ENCODE measurements at regions not wholly inside any gene's neighbourhood (a gene's known extent, or its start where the extent isn't known, plus 50 kb on each side); places are given as distances from the start of the nearest gene placed in this dataset.

- no TSS peak for BruUV-seq (replicated peaks)
- ATAC-seq (no peak), DNase-seq (ENCODE audit: low read depth, low spot score) (no peak), FAIRE-seq (no peak)
- Histone ChIP-seq H3K36me3 (ENCODE audit: control insufficient read depth in 2 of 2, insufficient read depth in 2 of 2, low read length in 1 of 2) (no peaks in the 10 kb centered on the region), H3K4me2 (ENCODE audit: control insufficient read depth, insufficient read depth) (no peak overlapping the region), H3K4me1 (ENCODE audit: control insufficient read depth, insufficient read depth, low read length) (no peaks in the 10 kb centered on the region), H3K79me2 (ENCODE audit: control insufficient read depth, insufficient read depth, low read length) (no peaks in the 10 kb centered on the region), H2AFZ (ENCODE audit: control insufficient read depth, low read depth, low read length) (no peak overlapping the region), H3K9me3 (replicated peaks; ENCODE audit: control insufficient read depth, insufficient read depth, low read length) (no peaks in the 10 kb centered on the region), H3K9ac (ENCODE audit: control insufficient read depth, insufficient read depth, low read length) (no peak overlapping the region), H3K4me3 (no peak overlapping the region), H3K27ac (ENCODE audit: control insufficient read depth, insufficient read depth) (no peak overlapping the region), H3K27me3 (replicated peaks in 1 of 2; ENCODE audit: control insufficient read depth in 2 of 2, insufficient read depth in 2 of 2, low read length in 1 of 2) (no peaks in the 10 kb centered on the region), H4K20me1 (ENCODE audit: control insufficient read depth, insufficient read depth) (no peaks in the 10 kb centered on the region)
- ChIA-PET CTCF (no interaction called here), POLR2A (no interaction called here), SMC1A (ENCODE audit: uncharacterized antibody, unreplicated experiment) (interaction anchor here (1.2 kb wide), 1 partner anchor 12 kb away, joined by 4 read pairs; no protein-coding TSS in a partner anchor), RAD21 (ENCODE audit: unreplicated experiment) (no interaction called here)
- whole genome bisulfite sequencing (ENCODE audit: insufficient coverage, insufficient replicate concordance, low lambda C conversion rate, missing lambda C conversion rate) = 0% methylated on average over 2 of the region's 2 CpGs
- intact Hi-C loops (cut with micrococcal nuclease; ENCODE audit: unreplicated experiment) = no loop called here
- TF ChIP-seq RAD21 (IDR thresholded peaks at IDR 0.05; ENCODE audit: insufficient read depth, low read depth, low read length) (0 out of 2 replicates have a peak, but pooled peaks have one; percentile 11), TCF12 (IDR thresholded peaks at IDR 0.05; ENCODE audit: low read depth, low read length) (no peak)
- in situ Hi-C loops (cut with MboI) = no loop called here
These were observed 927.5 kb downstream of the DTWD2 start for GRCh38 chr5:118060833-118061232.

DNA sequence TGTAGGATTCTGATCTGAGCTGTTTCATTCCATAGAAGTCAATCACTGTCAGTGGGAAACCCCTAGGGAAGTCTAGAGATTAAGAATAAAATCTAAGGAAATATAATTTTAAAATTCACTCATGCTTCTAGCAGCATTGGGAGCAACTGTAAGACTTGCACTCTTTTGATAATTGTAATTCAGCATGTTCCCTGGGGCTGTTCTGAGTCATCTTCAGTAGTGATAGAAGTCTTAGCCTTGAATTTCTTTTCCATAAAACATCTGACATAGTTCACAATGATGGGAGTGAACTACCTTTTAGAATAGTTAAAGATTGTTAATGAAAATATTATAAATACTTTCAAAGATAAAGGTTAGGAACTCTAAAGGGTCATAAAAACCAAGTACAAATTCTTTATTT is 935.8 kb downstream of the DTWD2 start:
- H3K36me3 ChIP-seq (ENCODE audit: control insufficient read depth in 2 of 2, insufficient read depth in 2 of 2, low read length in 1 of 2) = no peaks in the 10 kb centered on the region
- H3K27ac ChIP-seq (ENCODE audit: control insufficient read depth, insufficient read depth) = no peak overlapping the region
- FAIRE-seq (no peak), ATAC-seq (no peak), DNase-seq (ENCODE audit: low read depth, low spot score) (no peak)
- intact Hi-C loops (cut with micrococcal nuclease; ENCODE audit: unreplicated experiment) (no loop called here), in situ Hi-C loops (cut with MboI) (no loop called here)
- ChIA-PET SMC1A (ENCODE audit: uncharacterized antibody, unreplicated experiment) (no interaction called here), CTCF (no interaction called here), POLR2A (no interaction called here), RAD21 (ENCODE audit: unreplicated experiment) (no interaction called here)
- no peak overlapping the region for H2AFZ ChIP-seq (ENCODE audit: control insufficient read depth, low read depth, low read length)
- H3K9ac ChIP-seq (ENCODE audit: control insufficient read depth, insufficient read depth, low read length) = no peak overlapping the region
- no peaks in the 10 kb centered on the region for H3K4me1 ChIP-seq (ENCODE audit: control insufficient read depth, insufficient read depth, low read length)
- H3K27me3 ChIP-seq (replicated peaks in 1 of 2; ENCODE audit: control insufficient read depth in 2 of 2, insufficient read depth in 2 of 2, low read length in 1 of 2) = no peaks in the 10 kb centered on the region
- no peaks in the 10 kb centered on the region for H3K9me3 ChIP-seq (replicated peaks; ENCODE audit: control insufficient read depth, insufficient read depth, low read length)
- no peak overlapping the region for H3K4me2 ChIP-seq (ENCODE audit: control insufficient read depth, insufficient read depth)
- H3K4me3 ChIP-seq = no peak overlapping the region
- BruUV-seq (replicated peaks) = no TSS peak
- TF ChIP-seq FOS (IDR thresholded peaks at IDR 0.05; ENCODE audit: borderline replicate concordance, extremely low read depth, insufficient read length) (no peak), SMARCA5 (IDR thresholded peaks at IDR 0.05) (no peak), JUND (IDR thresholded peaks at IDR 0.05; ENCODE audit: low read depth, low read length) (no peak), NFXL1 (IDR thresholded peaks at IDR 0.05; ENCODE audit: borderline replicate concordance) (no peak), TBL1XR1 (IDR thresholded peaks at IDR 0.05; ENCODE audit: low read depth, low read length) (no peak), FOXM1 (IDR thresholded peaks at IDR 0.05; ENCODE audit: low read depth, low read length) (no peak), MEF2B (IDR thresholded peaks at IDR 0.05; ENCODE audit: partially characterized antibody, poor library complexity, severe bottlenecking) (no peak)
- TF ChIP-seq, protein P1, sequence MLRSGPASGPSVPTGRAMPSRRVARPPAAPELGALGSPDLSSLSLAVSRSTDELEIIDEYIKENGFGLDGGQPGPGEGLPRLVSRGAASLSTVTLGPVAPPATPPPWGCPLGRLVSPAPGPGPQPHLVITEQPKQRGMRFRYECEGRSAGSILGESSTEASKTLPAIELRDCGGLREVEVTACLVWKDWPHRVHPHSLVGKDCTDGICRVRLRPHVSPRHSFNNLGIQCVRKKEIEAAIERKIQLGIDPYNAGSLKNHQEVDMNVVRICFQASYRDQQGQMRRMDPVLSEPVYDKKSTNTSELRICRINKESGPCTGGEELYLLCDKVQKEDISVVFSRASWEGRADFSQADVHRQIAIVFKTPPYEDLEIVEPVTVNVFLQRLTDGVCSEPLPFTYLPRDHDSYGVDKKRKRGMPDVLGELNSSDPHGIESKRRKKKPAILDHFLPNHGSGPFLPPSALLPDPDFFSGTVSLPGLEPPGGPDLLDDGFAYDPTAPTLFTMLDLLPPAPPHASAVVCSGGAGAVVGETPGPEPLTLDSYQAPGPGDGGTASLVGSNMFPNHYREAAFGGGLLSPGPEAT (IDR thresholded peaks at IDR 0.05; ENCODE audit: low read depth) = no peak
- H3K79me2 ChIP-seq (ENCODE audit: control insufficient read depth, insufficient read depth, low read length) = no peaks in the 10 kb centered on the region
- no peaks in the 10 kb centered on the region for H4K20me1 ChIP-seq (ENCODE audit: control insufficient read depth, insufficient read depth)

All from GM12878 (cell line).